MCF 10A (cell line): ENCODE measurements at regions not wholly inside any gene's neighbourhood (a gene's known extent, or its start where the extent isn't known, plus 50 kb on each side); places are given as distances from the start of the nearest gene placed in this dataset.

ENCODE experiments used
- BruUV-seq: library from RNA; stranded (reverse); fragments of 400-500 nt; replicated peaks from 2 replicates; lab custom pipeline; 2021; lab: Mats Ljungman, UMichigan
- CTCF ChIA-PET: fragments of 300-600 bp; sonication (Branson Sonifier 250); formaldehyde crosslinking; extraction: SDS; loops from one replicate; lab custom pipeline; 2021; ENCODE audit warnings: antibody characterized with exemption, inconsistent platforms; lab: Yijun Ruan, JAX
- POLR2A ChIA-PET: fragments of 300-600, 350-650 bp; sonication (Branson Sonifier 250); formaldehyde crosslinking; extraction: SDS; loops from one replicate; lab custom pipeline; 2020; ENCODE audit warnings: antibody characterized with exemption, inconsistent platforms; lab: Yijun Ruan, JAX
- DNase-seq: peaks from one replicate; pipeline ENCODE4 v3.0.0-alpha.2; 2018; ENCODE audit not compliant: unreplicated experiment
- H3K27ac Mint-ChIP-seq: one replicate; pipeline ENCODE4 v1.8.0; 2022; ENCODE audit warnings: mild to moderate bottlenecking, low read depth, mixed read lengths; ENCODE audit not compliant: unreplicated experiment
- H3K27me3 Mint-ChIP-seq: one replicate; pipeline ENCODE4 v1.8.0; 2022; ENCODE audit warnings: mixed read lengths; ENCODE audit not compliant: insufficient read depth, unreplicated experiment
- H3K36me3 Mint-ChIP-seq: one replicate; pipeline ENCODE4 v1.8.0; 2022; ENCODE audit warnings: mild to moderate bottlenecking, moderate library complexity, mixed read lengths; ENCODE audit not compliant: insufficient read depth, unreplicated experiment
- H3K4me1 Mint-ChIP-seq: one replicate; pipeline ENCODE4 v1.8.0; 2022; ENCODE audit warnings: mixed read lengths; ENCODE audit not compliant: insufficient read depth, unreplicated experiment
- H3K4me3 Mint-ChIP-seq: one replicate; pipeline ENCODE4 v1.8.0; 2022; ENCODE audit warnings: mild to moderate bottlenecking, moderate library complexity, mixed read lengths; ENCODE audit not compliant: unreplicated experiment
- H3K9me3 Mint-ChIP-seq: one replicate; pipeline ENCODE4 v1.8.0; 2022; ENCODE audit warnings: mixed read lengths; ENCODE audit not compliant: unreplicated experiment
- intact Hi-C: fragments of 100-400 bp; cut with micrococcal nuclease; formaldehyde crosslinking; loops from 2 replicates; pipeline ENCODE4 v1.14.1; 2022
- TF ChIP-seq, protein P1 (sequence below): fragments of 200-600 bp; IDR thresholded peaks from one replicate; pipeline ENCODE4 v1.8.0; 2022; ENCODE audit warnings: antibody characterized with exemption, mild to moderate bottlenecking; ENCODE audit not compliant: unreplicated experiment

DNA sequence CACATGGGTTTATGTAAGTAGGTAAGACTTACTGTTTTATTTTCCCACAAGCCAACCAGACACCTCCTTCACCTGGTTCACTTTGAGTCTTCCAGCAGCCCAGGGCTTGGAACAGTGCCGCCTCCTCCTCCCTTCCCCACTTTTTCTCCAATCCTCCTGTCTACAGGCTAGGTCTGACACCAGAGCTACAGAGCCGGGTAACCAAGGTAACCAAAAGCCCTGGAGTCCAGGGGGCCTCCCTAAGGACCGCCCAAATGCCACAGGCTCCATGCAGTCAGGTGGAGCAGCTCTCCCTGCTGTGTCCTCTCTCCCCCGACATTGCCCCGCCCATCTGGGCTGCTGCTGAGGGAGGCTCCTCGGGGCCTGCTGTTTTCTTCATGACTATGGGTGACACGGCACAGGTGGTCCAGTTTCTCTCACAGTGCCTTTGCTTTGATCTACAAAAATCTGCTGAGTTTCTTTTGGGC is 138.0 kb upstream of the EFNA5 start:
- CTCF ChIA-PET = no interaction called here
- intact Hi-C loops = no loop called here
- POLR2A ChIA-PET = no interaction called here
- no peaks in the 10 kb centered on the region for H3K9me3 Mint-ChIP-seq
- H3K36me3 Mint-ChIP-seq = no peaks in the 10 kb centered on the region
- H3K4me1 Mint-ChIP-seq = no peaks in the 10 kb centered on the region
- no peak overlapping the region for H3K27ac Mint-ChIP-seq
- no TSS peak for BruUV-seq
- no peaks in the 10 kb centered on the region for H3K27me3 Mint-ChIP-seq
- no peak for DNase-seq
- TF ChIP-seq, protein P1, sequence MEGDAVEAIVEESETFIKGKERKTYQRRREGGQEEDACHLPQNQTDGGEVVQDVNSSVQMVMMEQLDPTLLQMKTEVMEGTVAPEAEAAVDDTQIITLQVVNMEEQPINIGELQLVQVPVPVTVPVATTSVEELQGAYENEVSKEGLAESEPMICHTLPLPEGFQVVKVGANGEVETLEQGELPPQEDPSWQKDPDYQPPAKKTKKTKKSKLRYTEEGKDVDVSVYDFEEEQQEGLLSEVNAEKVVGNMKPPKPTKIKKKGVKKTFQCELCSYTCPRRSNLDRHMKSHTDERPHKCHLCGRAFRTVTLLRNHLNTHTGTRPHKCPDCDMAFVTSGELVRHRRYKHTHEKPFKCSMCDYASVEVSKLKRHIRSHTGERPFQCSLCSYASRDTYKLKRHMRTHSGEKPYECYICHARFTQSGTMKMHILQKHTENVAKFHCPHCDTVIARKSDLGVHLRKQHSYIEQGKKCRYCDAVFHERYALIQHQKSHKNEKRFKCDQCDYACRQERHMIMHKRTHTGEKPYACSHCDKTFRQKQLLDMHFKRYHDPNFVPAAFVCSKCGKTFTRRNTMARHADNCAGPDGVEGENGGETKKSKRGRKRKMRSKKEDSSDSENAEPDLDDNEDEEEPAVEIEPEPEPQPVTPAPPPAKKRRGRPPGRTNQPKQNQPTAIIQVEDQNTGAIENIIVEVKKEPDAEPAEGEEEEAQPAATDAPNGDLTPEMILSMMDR = no peak
- no peak overlapping the region for H3K4me3 Mint-ChIP-seq

DNA sequence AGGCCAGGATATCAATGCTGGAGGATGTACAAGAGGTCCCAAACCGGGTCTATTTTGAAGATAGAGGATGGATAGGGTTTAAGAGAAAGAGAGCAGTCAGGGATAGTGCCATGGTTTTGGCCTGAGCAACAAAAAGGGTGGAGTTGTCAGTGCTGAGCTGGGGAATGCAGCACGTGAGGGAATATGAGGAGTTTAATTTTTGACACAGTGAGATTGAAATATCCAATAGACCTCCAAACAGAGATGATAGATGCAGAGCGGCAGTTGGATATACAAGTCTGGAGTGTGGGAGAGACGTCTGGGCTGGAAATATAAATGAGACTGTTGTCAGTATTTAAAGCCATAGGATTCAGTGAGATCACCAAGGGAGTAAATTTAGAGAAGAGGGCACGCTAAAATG is 136.7 kb upstream of the EFNA5 start:
- no TSS peak for BruUV-seq
- H3K4me3 Mint-ChIP-seq = no peak overlapping the region
- no peak overlapping the region for H3K27ac Mint-ChIP-seq
- POLR2A ChIA-PET = no interaction called here
- H3K27me3 Mint-ChIP-seq = no peaks in the 10 kb centered on the region
- H3K4me1 Mint-ChIP-seq = no peaks in the 10 kb centered on the region
- no peaks in the 10 kb centered on the region for H3K9me3 Mint-ChIP-seq
- no peaks in the 10 kb centered on the region for H3K36me3 Mint-ChIP-seq
- no peak for DNase-seq
- TF ChIP-seq, protein P1 = no peak
- CTCF ChIA-PET = no interaction called here
- intact Hi-C loops = no loop called here

DNA sequence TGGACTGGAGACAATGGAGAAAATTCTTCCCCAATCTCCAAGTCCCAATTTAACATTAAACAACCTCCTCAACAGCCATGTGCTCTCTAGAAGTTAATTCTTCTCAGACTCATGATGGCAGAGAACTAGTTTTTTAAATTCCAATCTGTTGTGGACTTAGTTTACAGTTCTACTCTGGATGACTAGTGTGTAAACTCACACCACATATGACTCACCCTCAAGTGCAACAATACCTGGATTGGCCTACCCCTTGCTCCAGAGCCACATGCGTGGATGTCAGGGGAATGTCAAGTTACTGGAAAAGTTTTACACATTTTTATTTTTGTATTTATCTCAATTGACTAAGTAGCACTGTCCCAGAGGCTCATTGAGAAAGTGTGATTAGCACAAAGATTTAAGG is 136.0 kb upstream of the EFNA5 start:
- intact Hi-C loops = no loop called here
- Mint-ChIP-seq H3K36me3 (no peaks in the 10 kb centered on the region), H3K4me3 (no peak overlapping the region), H3K9me3 (no peaks in the 10 kb centered on the region), H3K4me1 (no peaks in the 10 kb centered on the region), H3K27me3 (no peaks in the 10 kb centered on the region), H3K27ac (no peak overlapping the region)
- TF ChIP-seq, protein P1 = no peak
- CTCF ChIA-PET = no interaction called here
- DNase-seq = peak; percentile 88
- POLR2A ChIA-PET = interaction anchor here (0.5 kb wide), 1 partner anchor 260 kb away, joined by 3 read pairs; no protein-coding TSS in a partner anchor
- BruUV-seq = no TSS peak

DNA sequence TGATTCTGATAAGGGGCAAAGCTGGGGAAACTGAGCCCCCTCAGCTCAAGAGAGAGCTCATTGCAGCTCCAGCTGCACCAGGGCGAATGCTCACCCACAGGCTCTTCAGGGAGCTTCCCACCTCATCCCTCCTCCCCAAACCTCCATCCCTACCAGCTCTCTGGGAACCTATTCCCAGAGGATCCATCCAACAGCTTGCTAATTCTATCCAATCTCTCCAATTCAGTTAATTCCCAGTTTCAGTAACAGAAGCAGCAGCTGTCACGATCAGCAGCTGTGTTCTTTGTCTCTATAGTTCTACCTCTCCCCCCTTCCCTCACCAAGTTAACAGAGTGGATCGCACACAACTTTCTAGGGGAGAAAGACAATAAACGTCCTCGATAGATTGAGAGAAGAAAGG is 135.5 kb upstream of the EFNA5 start:
- H3K36me3 Mint-ChIP-seq = no peaks in the 10 kb centered on the region
- H3K4me1 Mint-ChIP-seq = no peaks in the 10 kb centered on the region
- intact Hi-C loops = no loop called here
- TF ChIP-seq, protein P1 = no peak
- H3K4me3 Mint-ChIP-seq = no peak overlapping the region
- POLR2A ChIA-PET = interaction anchor here (0.5 kb wide), 1 partner anchor 261 kb away, joined by 3 read pairs; no protein-coding TSS in a partner anchor
- DNase-seq = no peak
- no peaks in the 10 kb centered on the region for H3K9me3 Mint-ChIP-seq
- no peak overlapping the region for H3K27ac Mint-ChIP-seq
- CTCF ChIA-PET = no interaction called here
- no TSS peak for BruUV-seq
- H3K27me3 Mint-ChIP-seq = no peaks in the 10 kb centered on the region
